ENCODE measurements at regions not wholly inside any gene's neighbourhood (a gene's known extent, or its start where the extent isn't known, plus 50 kb on each side); places are given as distances from the start of the nearest gene placed in this dataset.
A peak's percentile ranks its signal among the peaks of the same experiment; 100 is the strongest.

- no peak for DNase-seq (ENCODE audit: insufficient read length, low spot score)
- no peak for FAIRE-seq
These were observed 51.1 kb upstream of the TMEM33 start for GRCh38 chr4:41883988-41884734.

- FAIRE-seq (no peak), DNase-seq (ENCODE audit: insufficient read length, low spot score) (peak; percentile 85)
These were observed 52.4 kb upstream of the TMEM33 start for GRCh38 chr4:41882625-41883347.

GRCh38 chr4:41881981-41882624 lies 53.1 kb upstream of the TMEM33 start:
- DNase-seq (ENCODE audit: insufficient read length, low spot score): no peak
- FAIRE-seq: no peak

GRCh38 chr4:41880840-41881831 lies 54.1 kb upstream of the TMEM33 start:
- DNase-seq (ENCODE audit: insufficient read length, low spot score) (no peak), FAIRE-seq (no peak)

GRCh38 chr4:41880022-41880837 lies 55.0 kb upstream of the TMEM33 start:
- FAIRE-seq (no peak), DNase-seq (ENCODE audit: insufficient read length, low spot score) (no peak)

- FAIRE-seq (no peak), DNase-seq (ENCODE audit: insufficient read length, low spot score) (no peak)
These were observed 55.7 kb upstream of the TMEM33 start for GRCh38 chr4:41879552-41879951.

- FAIRE-seq (no peak), DNase-seq (ENCODE audit: insufficient read length, low spot score) (no peak)
These were observed 56.2 kb upstream of the TMEM33 start for GRCh38 chr4:41878991-41879491.

GRCh38 chr4:41878170-41878969 lies 56.9 kb upstream of the TMEM33 start:
- no peak for FAIRE-seq
- no peak for DNase-seq (ENCODE audit: insufficient read length, low spot score)

- no peak for FAIRE-seq
- DNase-seq (ENCODE audit: insufficient read length, low spot score): no peak
These were observed 58.0 kb upstream of the TMEM33 start for GRCh38 chr4:41877020-41877796.

GRCh38 chr4:41874873-41875272 lies 60.4 kb upstream of the TMEM33 start:
- DNase-seq (ENCODE audit: insufficient read length, low spot score) (no peak), FAIRE-seq (no peak)

- FAIRE-seq: no peak
- DNase-seq (ENCODE audit: insufficient read length, low spot score): no peak
These were observed 60.8 kb upstream of the TMEM33 start for GRCh38 chr4:41874398-41874797.

GRCh38 chr4:41873380-41874295 lies 61.6 kb upstream of the TMEM33 start:
- FAIRE-seq (no peak), DNase-seq (ENCODE audit: insufficient read length, low spot score) (no peak)

GRCh38 chr4:41870035-41870434 lies 65.2 kb upstream of the TMEM33 start:
- DNase-seq (ENCODE audit: insufficient read length, low spot score) (no peak), FAIRE-seq (no peak)

- DNase-seq (ENCODE audit: insufficient read length, low spot score) (no peak), FAIRE-seq (no peak)
These were observed 68.2 kb upstream of the TMEM33 start for GRCh38 chr4:41866799-41867677.

- no peak for FAIRE-seq
- no peak for DNase-seq (ENCODE audit: insufficient read length, low spot score)
These were observed 69.0 kb upstream of the TMEM33 start for GRCh38 chr4:41865981-41866798.

Data from GM19239 (cell line).